Spleen (tissue), 11 donors: ENCODE measurements at regions not wholly inside any gene's neighbourhood (a gene's known extent, or its start where the extent isn't known, plus 50 kb on each side); places are given as distances from the start of the nearest gene placed in this dataset.

Source experiments
- DNase-seq: peaks from one replicate; pipeline ENCODE4 v3.0.0-alpha.2; 2020
- H3K27ac ChIP-seq, 8 donors: fragments of 200-600 bp; sonication (generic) in 7 of 8; 1 replicate in 4 of 8; 2 replicates in 4 of 8; pipeline versions ENCODE4 v1.5.0 to v1.8.0; 2016 to 2021; ENCODE audit warnings: inconsistent platforms in 4 of 8, mild to moderate bottlenecking in 4 of 8, moderate library complexity in 1 of 8
- H3K27me3 ChIP-seq, 7 donors: fragments of 200-600 bp; sonication (generic) in 6 of 7; replicated peaks in 1 of 7; 1 replicate in 4 of 7; 2 replicates in 3 of 7; pipeline versions ENCODE4 v1.5.0 to v1.8.0; 2016 to 2021; ENCODE audit warnings: inconsistent platforms in 3 of 7, mild to moderate bottlenecking in 1 of 7
- H3K36me3 ChIP-seq, 6 donors: fragments of 200-600 bp; sonication (generic) in 5 of 6; 1 replicate in 4 of 6; 2 replicates in 2 of 6; pipeline versions ENCODE4 v1.5.0 to v1.8.0; 2016 to 2021; ENCODE audit warnings: inconsistent platforms in 2 of 6
- H3K4me1 ChIP-seq, 6 donors: fragments of 200-600 bp; sonication (generic) in 5 of 6; 1 replicate in 3 of 6; 2 replicates in 3 of 6; pipeline versions ENCODE4 v1.5.0 to v1.8.0; 2016 to 2021; ENCODE audit warnings: inconsistent platforms in 3 of 6
- H3K4me3 ChIP-seq, 8 donors: fragments of 200-600 bp; sonication (generic) in 7 of 8; 1 replicate in 4 of 8; 2 replicates in 4 of 8; pipeline versions ENCODE4 v1.5.0 to v1.8.0; 2016 to 2021; ENCODE audit warnings: inconsistent platforms in 4 of 8, mild to moderate bottlenecking in 4 of 8, moderate library complexity in 2 of 8
- H3K9me3 ChIP-seq, 8 donors: fragments of 200-600 bp; sonication (generic) in 7 of 8; 1 replicate in 4 of 8; 2 replicates in 4 of 8; pipeline versions ENCODE4 v1.5.0 to v1.8.0; 2016 to 2021; ENCODE audit warnings: inconsistent platforms in 4 of 8
- POLR2A ChIP-seq, 3 donors: fragments of 450-650 bp; IDR thresholded peaks; one replicate each; pipeline ENCODE4 v1.5.1; 2017; ENCODE audit warnings: antibody characterized with exemption in 3 of 3, mild to moderate bottlenecking in 1 of 3
- POLR2AphosphoS5 ChIP-seq, 3 donors: sonication (generic); formaldehyde crosslinking; IDR thresholded peaks; one replicate each; pipeline ENCODE4 v1.5.1; 2017; ENCODE audit warnings: antibody characterized with exemption in 3 of 3
- WGBS, 5 donors: extraction: QIAGEN DNeasy Blood & Tissue Kit in 3 of 5; methylation state at CpG; one replicate each; pipeline versions ENCODE4 v1.1.5 to v1.1.7; 2013 to 2018; 5-methylcytosine and 5-hydroxymethylcytosine counted together
- intact Hi-C: fragments of 100-400 bp; cut with DNase I; formaldehyde crosslinking; loops from one replicate; pipeline ENCODE4 v1.15.0; 2023; ENCODE audit warnings: low total_unique reads
- TF ChIP-seq, protein P1 (sequence below), 11 experiments: fragments of 200-600 bp in 7 of 11; fragments of 450-650 bp in 4 of 11; sonication (generic) in 4 of 11; IDR thresholded peaks in 8 of 11; conservative IDR thresholded peaks in 3 of 11; 1 replicate in 7 of 11; 2 replicates in 4 of 11; pipeline versions ENCODE4 v1.4.0 to v1.8.0; 2016 to 2021; ENCODE audit warnings: antibody characterized with exemption in 11 of 11, inconsistent platforms in 4 of 11, mild to moderate bottlenecking in 1 of 11
- donor health status: healthy with polysubstance abuse.
- donor health status: DM: no; HTN: no; CAD: no; lungs with moderate emphysema.
- donor health status: DM: no; HTN: no; CAD: no.
- donor health status: Bipolar disorder and iron deficiency.
- donor health status: healthy.
- donor health status: DM: no; HTN: no; CAD: no.
- donor health status: DM: yes; HTN: yes; CAD: no.

DNA sequence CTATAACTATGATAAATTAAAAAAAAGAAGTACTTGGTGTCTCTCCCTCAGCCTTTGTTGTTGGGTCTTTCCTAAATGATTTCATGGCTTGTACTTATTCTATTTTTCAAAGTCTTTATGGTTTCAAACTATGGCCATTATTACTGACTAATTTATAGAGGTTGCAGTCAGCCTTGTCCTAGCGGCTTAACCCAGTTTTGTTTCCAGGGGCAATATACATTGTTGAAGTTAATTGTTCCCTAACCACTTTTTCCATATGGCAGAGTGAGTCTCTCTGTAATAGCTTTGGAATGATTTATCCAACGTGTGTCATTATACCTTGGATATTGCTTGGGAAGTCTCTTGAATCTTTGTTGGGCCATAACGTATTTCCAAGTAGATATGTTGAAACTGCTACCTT, 408.8 kb downstream of the HRH4 start:
- H3K4me1 ChIP-seq, result no peaks in the 10 kb centered on the region
- H3K27ac ChIP-seq, result no peak overlapping the region
- WGBS, 5 donors, result 55 to 91% (median 85%) methylated on average over 3 of the region's 3 CpGs
- TF ChIP-seq POLR2A (IDR thresholded peaks at IDR 0.05) (no peak), POLR2AphosphoS5 (IDR thresholded peaks at IDR 0.05) (no peak)
- TF ChIP-seq, protein P1, sequence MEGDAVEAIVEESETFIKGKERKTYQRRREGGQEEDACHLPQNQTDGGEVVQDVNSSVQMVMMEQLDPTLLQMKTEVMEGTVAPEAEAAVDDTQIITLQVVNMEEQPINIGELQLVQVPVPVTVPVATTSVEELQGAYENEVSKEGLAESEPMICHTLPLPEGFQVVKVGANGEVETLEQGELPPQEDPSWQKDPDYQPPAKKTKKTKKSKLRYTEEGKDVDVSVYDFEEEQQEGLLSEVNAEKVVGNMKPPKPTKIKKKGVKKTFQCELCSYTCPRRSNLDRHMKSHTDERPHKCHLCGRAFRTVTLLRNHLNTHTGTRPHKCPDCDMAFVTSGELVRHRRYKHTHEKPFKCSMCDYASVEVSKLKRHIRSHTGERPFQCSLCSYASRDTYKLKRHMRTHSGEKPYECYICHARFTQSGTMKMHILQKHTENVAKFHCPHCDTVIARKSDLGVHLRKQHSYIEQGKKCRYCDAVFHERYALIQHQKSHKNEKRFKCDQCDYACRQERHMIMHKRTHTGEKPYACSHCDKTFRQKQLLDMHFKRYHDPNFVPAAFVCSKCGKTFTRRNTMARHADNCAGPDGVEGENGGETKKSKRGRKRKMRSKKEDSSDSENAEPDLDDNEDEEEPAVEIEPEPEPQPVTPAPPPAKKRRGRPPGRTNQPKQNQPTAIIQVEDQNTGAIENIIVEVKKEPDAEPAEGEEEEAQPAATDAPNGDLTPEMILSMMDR (IDR thresholded peaks at IDR 0.05 in 8 of 11, conservative IDR thresholded peaks at IDR 0.05 in 3 of 11), result no peak
- H3K27me3 ChIP-seq, result no peaks in the 10 kb centered on the region
- H3K4me3 ChIP-seq, result no peak overlapping the region
- DNase-seq, result no peak
- H3K9me3 ChIP-seq, result no peaks in the 10 kb centered on the region
- intact Hi-C loops, result no loop called here
- H3K36me3 ChIP-seq, result no peaks in the 10 kb centered on the region

DNA sequence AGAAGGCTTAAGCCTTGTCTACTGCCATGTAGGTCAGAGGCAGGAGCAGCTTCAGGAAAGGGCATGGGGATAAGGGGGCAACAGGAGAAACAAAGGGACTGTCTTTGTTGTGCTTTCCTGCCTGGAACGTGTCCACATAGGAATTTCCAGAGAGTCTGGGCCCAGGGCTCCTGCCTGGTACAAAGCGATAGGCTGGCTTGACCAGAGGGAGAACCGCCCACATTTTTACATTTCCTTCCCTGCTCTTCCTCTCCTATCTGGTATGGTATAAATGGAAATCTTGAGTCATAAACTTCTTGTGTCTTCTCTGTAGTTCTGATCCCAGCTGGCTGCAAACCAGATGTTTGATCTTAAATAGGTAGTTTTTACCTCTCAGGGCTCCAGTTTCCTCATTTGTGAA, 414.8 kb downstream of the HRH4 start:
- no peak for DNase-seq
- Histone ChIP-seq H3K4me3 (no peak overlapping the region), H3K27me3 (no peaks in the 10 kb centered on the region), H3K36me3 (no peaks in the 10 kb centered on the region), H3K27ac (no peak overlapping the region), H3K4me1 (no peaks in the 10 kb centered on the region), H3K9me3 (peaks cover 0 to 3% (median 0%) of the 10 kb centered on the region in 8 donors)
- TF ChIP-seq POLR2AphosphoS5 (IDR thresholded peaks at IDR 0.05) (no peak), POLR2A (IDR thresholded peaks at IDR 0.05) (no peak)
- TF ChIP-seq, protein P1 (IDR thresholded peaks at IDR 0.05 in 8 of 11, conservative IDR thresholded peaks at IDR 0.05 in 3 of 11), result no peak
- intact Hi-C loops, result loop anchor here (10.0 kb wide), 3 partner anchors 60 to 960 kb away; no protein-coding TSS in a partner anchor
- 67 to 87% (median 82%) methylated on average over 3 of the region's 3 CpGs for WGBS, 5 donors

DNA sequence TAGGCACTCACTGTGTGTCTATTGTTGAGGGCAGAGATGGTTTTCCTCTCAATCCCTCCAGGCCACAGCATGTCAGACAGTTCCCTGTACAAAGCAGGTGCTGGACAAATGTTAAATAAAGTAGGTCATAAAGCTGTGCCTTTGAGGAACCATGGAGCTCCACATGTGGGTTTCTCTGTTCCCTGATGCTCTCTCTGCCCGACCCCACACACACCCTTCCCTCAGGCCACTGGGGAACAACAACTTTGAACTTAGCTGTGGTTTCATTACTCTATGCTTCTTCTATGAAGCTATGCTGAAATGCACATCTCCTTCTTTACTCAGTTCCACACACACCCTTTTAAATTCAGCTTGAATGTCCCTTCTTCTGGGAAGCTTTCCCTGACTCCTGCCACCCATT, 415.3 kb downstream of the HRH4 start:
- peaks cover 0 to 3% (median 0%) of the 10 kb centered on the region in 8 donors for H3K9me3 ChIP-seq
- no peaks in the 10 kb centered on the region for H3K36me3 ChIP-seq
- intact Hi-C loops, result loop anchor here (10.0 kb wide), 3 partner anchors 59 to 959 kb away; no protein-coding TSS in a partner anchor
- no peak overlapping the region for H3K27ac ChIP-seq
- 35 to 69% (median 42%) methylated on average over 1 of the region's 1 CpG for WGBS, 5 donors
- H3K4me3 ChIP-seq, result no peak overlapping the region
- no peak for DNase-seq
- no peaks in the 10 kb centered on the region for H3K27me3 ChIP-seq
- H3K4me1 ChIP-seq, result no peaks in the 10 kb centered on the region
- TF ChIP-seq POLR2AphosphoS5 (IDR thresholded peaks at IDR 0.05) (no peak), POLR2A (IDR thresholded peaks at IDR 0.05) (no peak)
- TF ChIP-seq, protein P1 (IDR thresholded peaks at IDR 0.05 in 8 of 11, conservative IDR thresholded peaks at IDR 0.05 in 3 of 11), result no peak

DNA sequence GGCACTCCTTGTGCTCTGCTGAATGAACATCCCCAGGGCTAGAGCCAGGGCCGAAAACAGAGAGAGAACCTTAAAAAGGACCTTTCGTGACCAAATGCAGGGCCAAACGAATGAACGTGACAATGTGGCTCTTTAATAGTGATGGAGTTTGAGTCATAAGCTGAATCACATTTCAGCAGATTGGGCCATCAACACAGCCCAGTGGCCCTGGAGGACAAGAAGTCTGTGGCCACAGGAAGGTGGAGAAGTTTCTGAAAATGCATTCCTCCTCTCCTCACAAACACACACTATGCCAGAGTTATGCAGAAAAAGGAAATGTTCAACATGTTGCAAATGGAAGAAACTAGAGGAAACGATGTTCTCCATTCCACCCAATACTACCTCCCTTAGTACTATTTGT, 415.8 kb downstream of the HRH4 start:
- Histone ChIP-seq H3K27ac (no peak overlapping the region), H3K4me1 (no peaks in the 10 kb centered on the region), H3K4me3 (no peak overlapping the region), H3K27me3 (no peaks in the 10 kb centered on the region), H3K9me3 (peaks cover 0 to 3% (median 0%) of the 10 kb centered on the region in 8 donors), H3K36me3 (no peaks in the 10 kb centered on the region)
- WGBS, 5 donors, result 87 to 96% (median 88%) methylated on average over 5 of the region's 5 CpGs
- DNase-seq, result no peak
- TF ChIP-seq POLR2A (IDR thresholded peaks at IDR 0.05) (no peak), POLR2AphosphoS5 (IDR thresholded peaks at IDR 0.05) (no peak)
- TF ChIP-seq, protein P1 (IDR thresholded peaks at IDR 0.05 in 8 of 11, conservative IDR thresholded peaks at IDR 0.05 in 3 of 11), result no peak
- intact Hi-C loops, result loop anchor here (10.0 kb wide), 3 partner anchors 59 to 959 kb away; no protein-coding TSS in a partner anchor
